Neural cell (in vitro differentiated cells): ENCODE measurements at regions not wholly inside any gene's neighbourhood (a gene's known extent, or its start where the extent isn't known, plus 50 kb on each side); places are given as distances from the start of the nearest gene placed in this dataset.

Experiments
- H2AFZ ChIP-seq: fragments of 200-600, 300-800 bp; sonication (generic), shearing (Covaris generic); 2 replicates; pipeline ENCODE4 v1.6.0; 2014; ENCODE audit warnings: low read depth, mild to moderate bottlenecking, antibody characterized with exemption, low read length, moderate library complexity
- H3F3A ChIP-seq: fragments of 200-600 bp; shearing (Covaris generic); 2 replicates; pipeline ENCODE4 v1.6.1; 2016; ENCODE audit warnings: mild to moderate bottlenecking, moderate library complexity, mixed read lengths, antibody characterized with exemption, low read length; ENCODE audit not compliant: insufficient read depth, poor library complexity, severe bottlenecking
- H3K27ac ChIP-seq: fragments of 200-600, 300-800 bp; sonication (generic), shearing (Covaris generic); 2 replicates; pipeline ENCODE4 v1.5.1; 2014; ENCODE audit warnings: mild to moderate bottlenecking, low read length, moderate library complexity
- H3K27me3 ChIP-seq: fragments of 300-800, 200-600 bp; sonication (generic), shearing (Covaris generic); 2 replicates; pipeline ENCODE4 v1.6.0; 2014; ENCODE audit warnings: mild to moderate bottlenecking, low read depth, low read length, moderate library complexity; ENCODE audit not compliant: insufficient read depth
- H3K36me3 ChIP-seq: fragments of 300-800, 200-600 bp; sonication (generic), shearing (Covaris generic); 2 replicates; pipeline ENCODE4 v1.5.1; 2014; ENCODE audit warnings: mild to moderate bottlenecking, antibody characterized with exemption, low read length, moderate library complexity; ENCODE audit not compliant: insufficient read depth
- H3K4me2 ChIP-seq: fragments of 300-800, 200-600 bp; sonication (generic), shearing (Covaris generic); 2 replicates; pipeline ENCODE4 v1.6.0; 2014; ENCODE audit warnings: mild to moderate bottlenecking, low read length
- H3K4me3 ChIP-seq: fragments of 300-800, 200-600 bp; sonication (generic), shearing (Covaris generic); 2 replicates; pipeline ENCODE4 v1.5.1; 2014; ENCODE audit warnings: mild to moderate bottlenecking, low read length, moderate library complexity
- H3K79me2 ChIP-seq: fragments of 200-600 bp; shearing (Covaris generic); replicated peaks from 2 replicates; pipeline ENCODE4 v1.6.0; 2014; ENCODE audit warnings: mild to moderate bottlenecking, low read length, moderate library complexity; ENCODE audit not compliant: insufficient read depth
- H3K9ac ChIP-seq: fragments of 300-800, 200-600 bp; sonication (generic), shearing (Covaris generic); 2 replicates; pipeline ENCODE4 v1.6.1; 2016; ENCODE audit warnings: mild to moderate bottlenecking, low read length, mixed read lengths
- H3K9me2 ChIP-seq: fragments of 200-600 bp; shearing (Covaris generic); 2 replicates; pipeline ENCODE4 v1.6.1; 2016; ENCODE audit warnings: mild to moderate bottlenecking, low read length, mixed read lengths; ENCODE audit not compliant: insufficient read depth
- H3K9me3 ChIP-seq: fragments of 200-600, 300-800 bp; sonication (generic), shearing (Covaris generic); 2 replicates; pipeline ENCODE4 v1.6.1; 2016; ENCODE audit warnings: mild to moderate bottlenecking, mixed run types, low read length, moderate library complexity, mixed read lengths
- H4K20me1 ChIP-seq: fragments of 200-600 bp; shearing (Covaris generic); 2 replicates; pipeline ENCODE4 v1.6.1; 2016; ENCODE audit warnings: mild to moderate bottlenecking, mixed run types; ENCODE audit not compliant: insufficient read depth
- EP300 ChIP-seq: fragments of 450-650 bp; conservative IDR thresholded peaks from 2 replicates; pipeline ENCODE4 v1.6.1; 2014; ENCODE audit warnings: antibody characterized with exemption, mild to moderate bottlenecking, moderate library complexity; ENCODE audit not compliant: poor library complexity, severe bottlenecking
- EZH2 ChIP-seq: fragments of 200-600, 300-800 bp; shearing (Covaris generic), sonication (generic); IDR thresholded peaks from 2 replicates; pipeline ENCODE4 v1.6.1; 2014; ENCODE audit warnings: antibody characterized with exemption, low read length, borderline replicate concordance, mild to moderate bottlenecking; ENCODE audit not compliant: insufficient read depth, poor library complexity, severe bottlenecking
- MXI1 ChIP-seq: fragments of 450-650 bp; conservative IDR thresholded peaks from 2 replicates; pipeline ENCODE4 v1.6.1; 2014; ENCODE audit warnings: antibody characterized with exemption, mild to moderate bottlenecking; ENCODE audit not compliant: poor library complexity, severe bottlenecking
- POLR2AphosphoS5 ChIP-seq: IDR thresholded peaks from 2 replicates; pipeline ENCODE4 v1.6.1; 2012
- RAD21 ChIP-seq: fragments of 450-650 bp; conservative IDR thresholded peaks from 2 replicates; pipeline ENCODE4 v1.6.1; 2014; ENCODE audit warnings: antibody characterized with exemption, mild to moderate bottlenecking, moderate library complexity
- SMC3 ChIP-seq: fragments of 450-650 bp; conservative IDR thresholded peaks from 2 replicates; pipeline ENCODE4 v1.6.1; 2014; ENCODE audit warnings: antibody characterized with exemption, mild to moderate bottlenecking, moderate library complexity; ENCODE audit not compliant: poor library complexity
- TAF1 ChIP-seq: IDR thresholded peaks from 2 replicates; pipeline ENCODE4 v1.6.1; 2012; ENCODE audit warnings: low read depth
- TF ChIP-seq, protein P1 (sequence below): IDR thresholded peaks from 2 replicates; pipeline ENCODE4 v1.6.1; 2012; ENCODE audit warnings: borderline replicate concordance
- TF ChIP-seq, protein P2 (sequence below): fragments of 450-650 bp; IDR thresholded peaks from 2 replicates; pipeline ENCODE4 v1.5.1; 2014; ENCODE audit warnings: antibody characterized with exemption, mild to moderate bottlenecking, moderate library complexity; ENCODE audit not compliant: poor library complexity, severe bottlenecking

DNA sequence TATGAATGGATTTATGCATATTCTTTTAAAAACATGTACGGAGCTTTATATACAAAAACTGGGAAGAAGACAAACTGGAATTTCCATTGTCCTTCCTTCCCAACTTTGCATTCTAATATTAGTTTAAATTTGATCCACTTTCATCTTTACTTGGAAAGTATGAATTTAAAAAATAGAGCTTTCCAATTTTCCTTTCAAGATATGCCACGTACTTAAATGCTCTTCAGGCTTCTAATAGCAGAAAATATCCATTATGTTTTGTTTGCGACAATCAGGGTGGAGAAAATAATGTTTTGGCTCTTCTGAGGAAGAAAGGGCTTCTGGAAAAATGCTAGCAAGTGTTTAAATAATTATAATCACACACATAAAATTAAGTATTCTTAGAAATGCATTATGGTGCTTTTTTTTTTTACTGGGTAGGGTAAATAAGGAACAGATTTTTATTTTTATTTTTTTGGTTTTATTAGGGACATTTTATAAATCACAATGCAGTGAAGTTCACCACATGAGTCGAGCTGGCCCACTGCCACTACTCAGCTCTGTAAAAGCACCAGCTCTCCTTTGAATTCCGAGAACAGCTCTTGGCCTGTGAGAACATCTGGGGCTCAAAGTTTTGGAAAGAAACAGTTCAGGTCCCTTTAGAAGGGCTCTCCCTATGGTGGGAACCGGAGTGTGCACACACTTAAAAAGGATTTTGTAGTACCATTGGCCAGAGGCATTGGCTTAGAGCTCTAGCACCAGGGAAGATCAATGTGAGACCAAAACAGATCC, 287.4 kb upstream of the LYPLAL1 start:
- Histone ChIP-seq H3K36me3 (no peaks in the 10 kb centered on the region), H3K27ac (no peak overlapping the region), H2AFZ (no peak overlapping the region), H3K9me2 (no peaks in the 10 kb centered on the region), H3K4me3 (no peak overlapping the region), H4K20me1 (no peaks in the 10 kb centered on the region), H3K9me3 (no peaks in the 10 kb centered on the region), H3K9ac (no peak overlapping the region), H3K27me3 (no peaks in the 10 kb centered on the region), H3K79me2 (no peaks in the 10 kb centered on the region), H3F3A (no peaks in the 10 kb centered on the region), H3K4me2 (no peak overlapping the region)
- TF ChIP-seq, protein P1, sequence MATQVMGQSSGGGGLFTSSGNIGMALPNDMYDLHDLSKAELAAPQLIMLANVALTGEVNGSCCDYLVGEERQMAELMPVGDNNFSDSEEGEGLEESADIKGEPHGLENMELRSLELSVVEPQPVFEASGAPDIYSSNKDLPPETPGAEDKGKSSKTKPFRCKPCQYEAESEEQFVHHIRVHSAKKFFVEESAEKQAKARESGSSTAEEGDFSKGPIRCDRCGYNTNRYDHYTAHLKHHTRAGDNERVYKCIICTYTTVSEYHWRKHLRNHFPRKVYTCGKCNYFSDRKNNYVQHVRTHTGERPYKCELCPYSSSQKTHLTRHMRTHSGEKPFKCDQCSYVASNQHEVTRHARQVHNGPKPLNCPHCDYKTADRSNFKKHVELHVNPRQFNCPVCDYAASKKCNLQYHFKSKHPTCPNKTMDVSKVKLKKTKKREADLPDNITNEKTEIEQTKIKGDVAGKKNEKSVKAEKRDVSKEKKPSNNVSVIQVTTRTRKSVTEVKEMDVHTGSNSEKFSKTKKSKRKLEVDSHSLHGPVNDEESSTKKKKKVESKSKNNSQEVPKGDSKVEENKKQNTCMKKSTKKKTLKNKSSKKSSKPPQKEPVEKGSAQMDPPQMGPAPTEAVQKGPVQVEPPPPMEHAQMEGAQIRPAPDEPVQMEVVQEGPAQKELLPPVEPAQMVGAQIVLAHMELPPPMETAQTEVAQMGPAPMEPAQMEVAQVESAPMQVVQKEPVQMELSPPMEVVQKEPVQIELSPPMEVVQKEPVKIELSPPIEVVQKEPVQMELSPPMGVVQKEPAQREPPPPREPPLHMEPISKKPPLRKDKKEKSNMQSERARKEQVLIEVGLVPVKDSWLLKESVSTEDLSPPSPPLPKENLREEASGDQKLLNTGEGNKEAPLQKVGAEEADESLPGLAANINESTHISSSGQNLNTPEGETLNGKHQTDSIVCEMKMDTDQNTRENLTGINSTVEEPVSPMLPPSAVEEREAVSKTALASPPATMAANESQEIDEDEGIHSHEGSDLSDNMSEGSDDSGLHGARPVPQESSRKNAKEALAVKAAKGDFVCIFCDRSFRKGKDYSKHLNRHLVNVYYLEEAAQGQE = no peak
- no peak for TF ChIP-seq SMC3
- TF ChIP-seq RAD21 = no peak
- TF ChIP-seq TAF1 = no peak
- no peak for TF ChIP-seq EZH2
- TF ChIP-seq MXI1 = no peak
- TF ChIP-seq EP300 = no peak
- TF ChIP-seq, protein P2, sequence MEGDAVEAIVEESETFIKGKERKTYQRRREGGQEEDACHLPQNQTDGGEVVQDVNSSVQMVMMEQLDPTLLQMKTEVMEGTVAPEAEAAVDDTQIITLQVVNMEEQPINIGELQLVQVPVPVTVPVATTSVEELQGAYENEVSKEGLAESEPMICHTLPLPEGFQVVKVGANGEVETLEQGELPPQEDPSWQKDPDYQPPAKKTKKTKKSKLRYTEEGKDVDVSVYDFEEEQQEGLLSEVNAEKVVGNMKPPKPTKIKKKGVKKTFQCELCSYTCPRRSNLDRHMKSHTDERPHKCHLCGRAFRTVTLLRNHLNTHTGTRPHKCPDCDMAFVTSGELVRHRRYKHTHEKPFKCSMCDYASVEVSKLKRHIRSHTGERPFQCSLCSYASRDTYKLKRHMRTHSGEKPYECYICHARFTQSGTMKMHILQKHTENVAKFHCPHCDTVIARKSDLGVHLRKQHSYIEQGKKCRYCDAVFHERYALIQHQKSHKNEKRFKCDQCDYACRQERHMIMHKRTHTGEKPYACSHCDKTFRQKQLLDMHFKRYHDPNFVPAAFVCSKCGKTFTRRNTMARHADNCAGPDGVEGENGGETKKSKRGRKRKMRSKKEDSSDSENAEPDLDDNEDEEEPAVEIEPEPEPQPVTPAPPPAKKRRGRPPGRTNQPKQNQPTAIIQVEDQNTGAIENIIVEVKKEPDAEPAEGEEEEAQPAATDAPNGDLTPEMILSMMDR = no peak
- TF ChIP-seq POLR2AphosphoS5 = no peak

DNA sequence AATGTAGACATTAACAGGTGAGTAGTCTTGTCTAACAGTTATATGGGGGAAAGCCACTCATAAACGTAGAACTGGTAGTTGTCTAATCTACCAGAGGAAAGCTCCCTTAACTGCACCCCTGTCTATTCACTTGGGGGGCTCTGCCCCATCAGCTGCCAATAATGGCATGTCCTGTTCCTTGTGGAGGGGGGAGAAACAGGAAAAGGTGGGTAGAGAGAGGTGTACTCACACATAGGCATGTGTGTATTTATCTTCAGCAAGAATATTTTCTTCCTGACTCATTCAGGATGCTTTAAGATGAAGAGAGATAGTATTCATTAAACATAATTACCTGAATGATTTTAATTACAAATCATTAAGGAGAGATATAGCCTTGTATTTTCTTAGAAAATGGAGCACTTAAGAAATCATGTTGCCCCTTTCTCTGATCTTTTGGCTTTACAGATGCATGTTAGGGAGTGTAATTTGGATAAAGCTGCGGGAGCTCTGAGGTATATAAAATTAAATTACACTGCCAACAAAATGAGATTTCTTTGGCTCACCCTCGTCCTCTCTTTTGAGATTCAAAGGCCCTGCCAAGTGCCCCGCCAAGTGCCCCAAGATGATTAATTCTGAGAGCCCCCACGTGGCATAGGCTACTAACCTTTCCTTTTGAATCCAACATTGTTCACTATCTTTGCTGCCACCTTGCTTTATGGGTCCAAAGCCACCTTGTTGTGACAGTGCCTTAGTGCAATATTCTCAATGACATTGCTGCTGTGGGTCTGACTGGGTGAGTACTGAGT, 286.3 kb upstream of the LYPLAL1 start:
- no peaks in the 10 kb centered on the region for H3K9me3 ChIP-seq
- no peak overlapping the region for H3K27ac ChIP-seq
- H3K4me2 ChIP-seq = no peak overlapping the region
- H3K36me3 ChIP-seq = no peaks in the 10 kb centered on the region
- H3F3A ChIP-seq = no peaks in the 10 kb centered on the region
- no peak overlapping the region for H3K4me3 ChIP-seq
- TF ChIP-seq EZH2 = no peak
- no peak for TF ChIP-seq RAD21
- no peak for TF ChIP-seq MXI1
- TF ChIP-seq POLR2AphosphoS5 = no peak
- TF ChIP-seq SMC3 = no peak
- TF ChIP-seq, protein P2 = no peak
- TF ChIP-seq, protein P1 = no peak
- no peak for TF ChIP-seq EP300
- TF ChIP-seq TAF1 = no peak
- no peak overlapping the region for H2AFZ ChIP-seq
- H4K20me1 ChIP-seq = no peaks in the 10 kb centered on the region
- H3K79me2 ChIP-seq = no peaks in the 10 kb centered on the region
- no peaks in the 10 kb centered on the region for H3K27me3 ChIP-seq
- no peaks in the 10 kb centered on the region for H3K9me2 ChIP-seq
- no peak overlapping the region for H3K9ac ChIP-seq
